Prostate gland (tissue), 2 donors: ENCODE measurements at regions not wholly inside any gene's neighbourhood (a gene's known extent, or its start where the extent isn't known, plus 50 kb on each side); places are given as distances from the start of the nearest gene placed in this dataset.

ENCODE experiments used
- DNase-seq: peaks from one replicate; pipeline ENCODE4 v3.0.0-alpha.2; 2019; ENCODE audit warnings: low spot score
- H3K27ac ChIP-seq, 2 donors: fragments of 200-600 bp; sonication (generic); 2 replicates each; pipeline ENCODE4 v1.5.1; 2017 to 2019
- H3K27me3 ChIP-seq: fragments of 200-600 bp; sonication (generic); replicated peaks from 2 replicates; pipeline ENCODE4 v1.5.1; 2019; ENCODE audit not compliant: insufficient read depth
- H3K36me3 ChIP-seq, 2 donors: fragments of 200-600 bp; sonication (generic); 1 replicate in 1 of 2; 2 replicates in 1 of 2; pipeline versions ENCODE4 v1.5.1 to v1.8.1; 2017 to 2019
- H3K4me1 ChIP-seq: fragments of 200-600 bp; sonication (generic); replicated peaks from 2 replicates; pipeline ENCODE4 v1.5.1; 2019
- H3K4me3 ChIP-seq, 2 donors: fragments of 200-600 bp; sonication (generic); 2 replicates each; pipeline ENCODE4 v1.5.1; 2017 to 2019
- H3K9me3 ChIP-seq: fragments of 200-600 bp; sonication (generic); 2 replicates; pipeline ENCODE4 v1.5.1; 2017
- POLR2A ChIP-seq: fragments of 450-650 bp; IDR thresholded peaks from one replicate; pipeline ENCODE4 v1.6.1; 2016; ENCODE audit warnings: antibody characterized with exemption, mild to moderate bottlenecking
- POLR2AphosphoS5 ChIP-seq: sonication (generic); formaldehyde crosslinking; IDR thresholded peaks from one replicate; pipeline ENCODE4 v1.6.1; 2017; ENCODE audit warnings: antibody characterized with exemption
- WGBS: methylation state at CpG from one replicate; pipeline ENCODE4 v1.1.5; 2018; 5-methylcytosine and 5-hydroxymethylcytosine counted together
- intact Hi-C: fragments of 100-400 bp; cut with DNase I; formaldehyde crosslinking; loops from one replicate; pipeline ENCODE4 v1.14.2; 2022
- TF ChIP-seq, protein P1 (sequence below), 4 experiments: fragments of 200-600 bp in 2 of 4; fragments of 450-650 bp in 2 of 4; sonication (generic) in 2 of 4; IDR thresholded peaks; 1 replicate in 3 of 4; 2 replicates in 1 of 4; pipeline ENCODE4 v1.5.1; 2016 to 2019; ENCODE audit warnings: antibody characterized with exemption in 4 of 4, mild to moderate bottlenecking in 2 of 4, moderate library complexity in 2 of 4

DNA sequence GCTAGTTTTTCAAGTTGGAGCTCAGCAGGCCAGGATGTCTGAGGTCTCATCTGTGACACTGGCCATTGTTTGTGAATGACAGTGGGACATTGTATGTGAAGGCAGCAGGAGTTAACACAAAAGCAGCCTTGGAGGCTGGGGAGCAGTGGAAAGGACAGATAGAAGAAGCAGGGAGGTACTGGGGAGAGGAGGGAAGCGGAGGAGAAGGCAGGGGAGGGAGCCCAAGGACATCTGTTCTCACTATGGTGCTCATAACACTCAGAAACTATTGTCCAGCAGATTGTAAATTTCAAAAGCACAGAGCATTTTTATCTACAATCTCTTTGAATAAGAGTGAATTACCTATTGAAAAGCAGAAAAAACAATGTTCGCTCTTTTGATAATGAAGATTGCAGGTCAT lies 253.6 kb upstream of the DIPK2B start:
- no peaks in the 10 kb centered on the region for H3K4me1 ChIP-seq
- WGBS: 60% methylated on average over 2 of the region's 2 CpGs

DNA sequence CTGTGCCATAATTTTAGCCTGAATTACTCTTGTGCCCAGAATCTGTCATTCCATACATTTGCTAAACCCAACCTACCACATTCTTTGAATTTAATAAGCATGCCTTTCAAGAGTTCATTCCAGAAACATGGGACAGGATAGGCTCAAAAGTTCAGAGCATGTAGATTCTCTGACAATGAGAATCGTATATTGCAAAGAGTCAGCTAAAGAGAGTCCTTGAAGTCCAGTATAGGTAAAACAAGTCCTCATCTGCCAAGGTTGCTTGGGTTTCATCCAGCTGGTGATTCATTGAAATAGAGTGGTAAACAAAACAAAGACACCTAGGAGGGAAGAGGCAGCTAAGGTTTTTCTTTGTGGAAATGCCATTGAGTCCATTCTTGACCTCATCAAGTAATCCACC lies 249.3 kb upstream of the DIPK2B start:
- intact Hi-C loops: loop anchor here (5.0 kb wide), 1 partner anchor 57 kb away; no protein-coding TSS in a partner anchor
- 32% methylated on average over 1 of the region's 1 CpG for WGBS

More for the DNA sequence above, 253.6 kb upstream of the DIPK2B start:
- no peak overlapping the region for H3K27ac ChIP-seq
- H3K9me3 ChIP-seq: no peaks in the 10 kb centered on the region
- no peak for DNase-seq
- TF ChIP-seq POLR2AphosphoS5 (no peak), POLR2A (no peak)
- TF ChIP-seq, protein P1, sequence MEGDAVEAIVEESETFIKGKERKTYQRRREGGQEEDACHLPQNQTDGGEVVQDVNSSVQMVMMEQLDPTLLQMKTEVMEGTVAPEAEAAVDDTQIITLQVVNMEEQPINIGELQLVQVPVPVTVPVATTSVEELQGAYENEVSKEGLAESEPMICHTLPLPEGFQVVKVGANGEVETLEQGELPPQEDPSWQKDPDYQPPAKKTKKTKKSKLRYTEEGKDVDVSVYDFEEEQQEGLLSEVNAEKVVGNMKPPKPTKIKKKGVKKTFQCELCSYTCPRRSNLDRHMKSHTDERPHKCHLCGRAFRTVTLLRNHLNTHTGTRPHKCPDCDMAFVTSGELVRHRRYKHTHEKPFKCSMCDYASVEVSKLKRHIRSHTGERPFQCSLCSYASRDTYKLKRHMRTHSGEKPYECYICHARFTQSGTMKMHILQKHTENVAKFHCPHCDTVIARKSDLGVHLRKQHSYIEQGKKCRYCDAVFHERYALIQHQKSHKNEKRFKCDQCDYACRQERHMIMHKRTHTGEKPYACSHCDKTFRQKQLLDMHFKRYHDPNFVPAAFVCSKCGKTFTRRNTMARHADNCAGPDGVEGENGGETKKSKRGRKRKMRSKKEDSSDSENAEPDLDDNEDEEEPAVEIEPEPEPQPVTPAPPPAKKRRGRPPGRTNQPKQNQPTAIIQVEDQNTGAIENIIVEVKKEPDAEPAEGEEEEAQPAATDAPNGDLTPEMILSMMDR (IDR thresholded peaks at IDR 0.05): no peak
- no peaks in the 10 kb centered on the region for H3K27me3 ChIP-seq
- no peak overlapping the region for H3K4me3 ChIP-seq
- no peaks in the 10 kb centered on the region for H3K36me3 ChIP-seq
- intact Hi-C loops: no loop called here

DNA sequence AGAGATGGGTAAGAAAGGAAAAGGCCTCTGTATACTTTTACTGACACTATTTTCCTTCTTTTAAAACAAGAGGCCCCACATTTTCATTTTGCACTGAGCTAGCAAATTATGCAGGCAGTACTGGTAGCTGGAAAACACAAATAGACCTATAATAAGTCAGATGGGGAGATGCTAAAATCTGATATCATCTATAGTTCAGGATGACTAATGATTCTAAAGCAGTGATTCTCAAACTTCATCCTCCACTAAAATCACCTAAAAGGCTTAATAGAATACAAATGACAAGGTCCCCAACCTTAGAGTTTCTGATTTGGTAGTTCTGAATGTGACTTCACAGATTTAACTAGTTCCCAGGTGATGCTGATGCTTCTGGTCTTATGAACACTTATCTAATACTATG lies 247.3 kb upstream of the DIPK2B start:
- Histone ChIP-seq H3K27ac (no peak overlapping the region), H3K4me3 (no peak overlapping the region), H3K27me3 (no peaks in the 10 kb centered on the region), H3K9me3 (no peaks in the 10 kb centered on the region), H3K36me3 (no peaks in the 10 kb centered on the region), H3K4me1 (no peaks in the 10 kb centered on the region)
- TF ChIP-seq, protein P1 (IDR thresholded peaks at IDR 0.05): no peak
- no peak for DNase-seq
- intact Hi-C loops: loop anchor here (5.0 kb wide), 1 partner anchor 59 kb away; no protein-coding TSS in a partner anchor

More for the DNA sequence above, 249.3 kb upstream of the DIPK2B start:
- H3K27me3 ChIP-seq: no peaks in the 10 kb centered on the region
- H3K9me3 ChIP-seq: no peaks in the 10 kb centered on the region
- H3K4me3 ChIP-seq: no peak overlapping the region
- H3K36me3 ChIP-seq: no peaks in the 10 kb centered on the region
- DNase-seq: peak; percentile 8
- no peaks in the 10 kb centered on the region for H3K4me1 ChIP-seq
- H3K27ac ChIP-seq: no peak overlapping the region
- no peak for TF ChIP-seq POLR2A
- TF ChIP-seq, protein P1 (IDR thresholded peaks at IDR 0.05): no peak
- TF ChIP-seq POLR2AphosphoS5: no peak

DNA sequence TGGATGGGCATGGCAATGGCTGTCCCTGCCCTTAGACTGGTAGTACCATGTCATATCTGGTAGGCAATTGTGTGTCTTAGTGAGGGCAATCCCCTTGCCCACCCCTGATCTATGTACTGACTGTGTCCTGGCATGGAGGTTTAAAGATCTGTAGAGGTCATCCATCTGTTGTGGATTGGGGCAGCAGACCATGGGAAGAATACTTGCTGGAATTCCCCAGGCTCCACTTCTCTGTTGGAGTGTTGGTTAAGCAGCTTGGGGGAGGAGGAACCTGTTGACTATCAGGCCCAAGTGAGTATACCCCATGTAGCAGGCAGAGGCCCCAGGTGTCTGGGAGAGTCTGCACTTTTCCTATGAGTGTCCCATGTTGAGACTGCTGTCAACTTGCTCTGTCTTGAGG lies 246.7 kb upstream of the DIPK2B start:
- intact Hi-C loops: loop anchor here (5.0 kb wide), 1 partner anchor 60 kb away; no protein-coding TSS in a partner anchor
- H3K4me1 ChIP-seq: no peaks in the 10 kb centered on the region
- no peaks in the 10 kb centered on the region for H3K36me3 ChIP-seq
- no peak overlapping the region for H3K4me3 ChIP-seq
- no peak overlapping the region for H3K27ac ChIP-seq
- no peaks in the 10 kb centered on the region for H3K9me3 ChIP-seq
- H3K27me3 ChIP-seq: no peaks in the 10 kb centered on the region
- DNase-seq: no peak
- TF ChIP-seq POLR2AphosphoS5: no peak
- no peak for TF ChIP-seq POLR2A
- TF ChIP-seq, protein P1 (IDR thresholded peaks at IDR 0.05): no peak

DNA sequence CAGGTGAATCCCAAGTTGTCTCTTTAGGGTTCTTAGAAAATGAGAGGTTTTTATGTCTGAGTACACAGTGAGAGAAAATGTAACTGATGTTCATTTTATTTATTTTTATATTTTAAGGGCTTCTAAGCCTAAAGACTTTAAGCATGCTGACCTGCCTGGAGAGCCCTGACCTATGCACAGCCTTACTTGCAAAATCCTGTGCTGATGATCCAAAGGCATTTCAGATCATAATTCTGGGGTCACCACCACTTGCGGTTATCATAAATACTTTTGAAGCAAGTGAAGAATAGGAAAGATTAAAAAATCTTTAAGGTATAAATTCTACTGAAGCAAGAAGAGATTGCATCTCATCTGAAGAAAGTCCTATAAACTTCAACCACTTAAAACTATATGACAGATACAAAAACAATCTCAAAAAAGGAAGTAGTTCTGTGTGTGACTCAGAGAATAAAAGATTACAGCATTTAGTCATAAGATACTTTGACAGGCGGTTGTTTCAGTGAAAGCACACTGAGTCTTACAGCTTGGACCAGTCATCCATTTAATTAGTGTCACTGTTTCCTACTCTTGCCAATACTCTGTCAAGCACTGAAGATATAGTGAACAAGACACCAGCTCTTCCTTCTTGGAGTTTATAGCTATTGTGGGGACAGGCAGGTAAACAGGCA lies 245.2 kb upstream of the DIPK2B start:
- Histone ChIP-seq H3K4me3 (no peak overlapping the region), H3K36me3 (no peaks in the 10 kb centered on the region), H3K27me3 (no peaks in the 10 kb centered on the region), H3K27ac (no peak overlapping the region), H3K9me3 (no peaks in the 10 kb centered on the region), H3K4me1 (no peaks in the 10 kb centered on the region)
- no peak for DNase-seq
- intact Hi-C loops: loop anchor here (5.0 kb wide), 1 partner anchor 61 kb away; no protein-coding TSS in a partner anchor
- TF ChIP-seq POLR2AphosphoS5: peak; percentile 24
- no peak for TF ChIP-seq POLR2A
- TF ChIP-seq, protein P1 (IDR thresholded peaks at IDR 0.05): no peak
- 30% methylated on average over 2 of the region's 2 CpGs for WGBS
